Right renal pelvis (tissue), 4 donors: ENCODE measurements at regions not wholly inside any gene's neighbourhood (a gene's known extent, or its start where the extent isn't known, plus 50 kb on each side); places are given as distances from the start of the nearest gene placed in this dataset.

Experiments
- DNase-seq, 4 donors: peaks; one replicate each; pipeline ENCODE4 v3.0.0-alpha.2; 2013; ENCODE audit warnings: low read depth in 4 of 4, low spot score in 3 of 4, missing footprints in 1 of 4

- no peak for DNase-seq
These were observed 133.4 kb downstream of the HAO1 start for GRCh38 chr20:7806831-7807230.

GRCh38 chr20:7817286-7817685 is 123.0 kb downstream of the HAO1 start:
- no peak for DNase-seq

- DNase-seq = no peak
These were observed 121.8 kb downstream of the HAO1 start for GRCh38 chr20:7818477-7818876.

GRCh38 chr20:7820897-7821296 is 119.4 kb downstream of the HAO1 start:
- no peak for DNase-seq

- DNase-seq = no peak
These were observed 117.5 kb downstream of the HAO1 start for GRCh38 chr20:7822772-7823171.

GRCh38 chr20:7828437-7828836 is 111.8 kb downstream of the HAO1 start:
- DNase-seq = no peak

- DNase-seq = no peak
These were observed 111.2 kb downstream of the HAO1 start for GRCh38 chr20:7829031-7829430.

- DNase-seq = no peak
These were observed 110.5 kb downstream of the HAO1 start for GRCh38 chr20:7829776-7830175.
